H9 (cell line): ENCODE measurements at regions not wholly inside any gene's neighbourhood (a gene's known extent, or its start where the extent isn't known, plus 50 kb on each side); places are given as distances from the start of the nearest gene placed in this dataset.

Experiments
- DNase-seq: peaks from one replicate; pipeline ENCODE4 v3.0.0-alpha.2; 2017
- H2AFZ ChIP-seq: one replicate; pipeline ENCODE4 v1.6.1; 2013; ENCODE audit warnings: mild to moderate bottlenecking, low read length, control low read depth, moderate library complexity
- H2AK5ac ChIP-seq: 2 replicates; pipeline ENCODE4 v1.6.1; 2013; ENCODE audit warnings: low read length, control low read depth, mixed read lengths; ENCODE audit not compliant: insufficient read length
- H2BK120ac ChIP-seq: one replicate; pipeline ENCODE4 v1.6.1; 2013; ENCODE audit warnings: low read depth, mild to moderate bottlenecking, low read length, control low read depth, inconsistent platforms; ENCODE audit not compliant: poor library complexity, severe bottlenecking
- H2BK12ac ChIP-seq: 2 replicates; pipeline ENCODE4 v1.6.1; 2013; ENCODE audit warnings: low read length, control low read depth, mixed read lengths, low read depth; ENCODE audit not compliant: insufficient read length
- H2BK15ac ChIP-seq: 2 replicates; pipeline ENCODE4 v1.6.1; 2013; ENCODE audit warnings: low read depth, low read length, control low read depth
- H2BK20ac ChIP-seq: one replicate; pipeline ENCODE4 v1.6.1; 2013; ENCODE audit warnings: low read depth, mild to moderate bottlenecking, low read length, control low read depth, inconsistent platforms; ENCODE audit not compliant: poor library complexity, severe bottlenecking
- H2BK5ac ChIP-seq: 2 replicates; pipeline ENCODE4 v1.6.1; 2013; ENCODE audit warnings: low read length, control low read depth, mixed read lengths; ENCODE audit not compliant: insufficient read length
- H3K14ac ChIP-seq: 2 replicates; pipeline ENCODE4 v1.6.1; 2013; ENCODE audit warnings: low read length, control low read depth; ENCODE audit not compliant: insufficient read depth
- H3K18ac ChIP-seq: 2 replicates; pipeline ENCODE4 v1.6.1; 2013; ENCODE audit warnings: low read depth, mild to moderate bottlenecking, mixed read lengths, low read length, control low read depth; ENCODE audit not compliant: insufficient read length
- H3K23ac ChIP-seq: 2 replicates; pipeline ENCODE4 v1.6.1; 2013; ENCODE audit warnings: low read length, control low read depth, mixed read lengths, low read depth; ENCODE audit not compliant: insufficient read length
- H3K23me2 ChIP-seq: 2 replicates; pipeline ENCODE4 v1.6.1; 2013; ENCODE audit warnings: low read depth, mild to moderate bottlenecking, mixed read lengths, low read length, control low read depth; ENCODE audit not compliant: insufficient read length, poor library complexity, severe bottlenecking
- H3K27ac ChIP-seq: 2 replicates; pipeline ENCODE4 v1.5.1; 2013; ENCODE audit warnings: low read length, control low read depth, mixed read lengths, low read depth; ENCODE audit not compliant: insufficient read length
- H3K27me3 ChIP-seq: 2 replicates; pipeline ENCODE4 v1.6.1; 2013; ENCODE audit warnings: low read length, control low read depth, inconsistent platforms; ENCODE audit not compliant: insufficient read depth
- H3K4ac ChIP-seq: 2 replicates; pipeline ENCODE4 v1.6.1; 2013; ENCODE audit warnings: low read depth, mild to moderate bottlenecking, control low read depth, inconsistent platforms, low read length, moderate library complexity
- H3K4me1 ChIP-seq: 2 replicates; pipeline ENCODE4 v1.6.1; 2013; ENCODE audit warnings: low read length, control low read depth, inconsistent platforms; ENCODE audit not compliant: insufficient read depth
- H3K4me2 ChIP-seq: 2 replicates; pipeline ENCODE4 v1.6.1; 2013; ENCODE audit warnings: low read length, control low read depth, mixed read lengths; ENCODE audit not compliant: insufficient read length, insufficient read depth
- H3K56ac ChIP-seq: 2 replicates; pipeline ENCODE4 v1.6.1; 2013; ENCODE audit warnings: low read depth, mild to moderate bottlenecking, mixed read lengths, low read length, control low read depth; ENCODE audit not compliant: insufficient read length
- H3K79me1 ChIP-seq: 2 replicates; pipeline ENCODE4 v1.6.1; 2013; ENCODE audit warnings: low read depth, mild to moderate bottlenecking, moderate library complexity, low read length, control low read depth, inconsistent platforms; ENCODE audit not compliant: insufficient read depth, poor library complexity, severe bottlenecking
- H3K79me2 ChIP-seq: 2 replicates; pipeline ENCODE4 v1.6.1; 2013; ENCODE audit warnings: low read length, control low read depth, inconsistent platforms; ENCODE audit not compliant: insufficient read depth
- H3K9ac ChIP-seq: 2 replicates; pipeline ENCODE4 v1.6.1; 2013; ENCODE audit warnings: low read length, control low read depth, mixed read lengths; ENCODE audit not compliant: insufficient read length; ENCODE audit errors: extremely low read depth
- H3K9me3 ChIP-seq: one replicate; pipeline ENCODE4 v1.6.1; 2013; ENCODE audit warnings: low read depth, low read length, inconsistent platforms; ENCODE audit not compliant: control insufficient read depth
- H3T11ph ChIP-seq: one replicate; pipeline ENCODE4 v1.6.1; 2013; ENCODE audit warnings: mild to moderate bottlenecking, low read length, control low read depth, inconsistent platforms
- H4K20me1 ChIP-seq: one replicate; pipeline ENCODE4 v1.6.1; 2013; ENCODE audit not compliant: control insufficient read depth, insufficient read length, insufficient read depth
- H4K5ac ChIP-seq: 2 replicates; pipeline ENCODE4 v1.6.1; 2013; ENCODE audit warnings: low read depth, mild to moderate bottlenecking, mixed read lengths, low read length, control low read depth; ENCODE audit not compliant: insufficient read length
- H4K8ac ChIP-seq: replicated peaks from 2 replicates; pipeline ENCODE4 v1.6.1; 2013; ENCODE audit warnings: low read length, control low read depth, mixed read lengths, low read depth; ENCODE audit not compliant: insufficient read length
- H4K91ac ChIP-seq: 2 replicates; pipeline ENCODE4 v1.6.1; 2013; ENCODE audit warnings: low read depth, mild to moderate bottlenecking, moderate library complexity, mixed read lengths, low read length, control low read depth; ENCODE audit not compliant: insufficient read length
- H3K27ac Mint-ChIP-seq, 3 experiments: 2 replicates in 2 of 3; 3 replicates in 1 of 3; pipeline ENCODE4 v1.8.0; 2020 to 2021; ENCODE audit warnings: mixed read lengths in 3 of 3, mild to moderate bottlenecking in 1 of 3, moderate library complexity in 1 of 3
- H3K27me3 Mint-ChIP-seq: 2 replicates; pipeline ENCODE4 v1.8.0; 2021; ENCODE audit warnings: low read depth, mild to moderate bottlenecking, moderate library complexity, mixed read lengths
- H3K36me3 Mint-ChIP-seq, 3 experiments: 2 replicates in 2 of 3; 3 replicates in 1 of 3; pipeline ENCODE4 v1.8.0; 2020 to 2021; ENCODE audit warnings: low read depth in 3 of 3, mixed read lengths in 3 of 3; ENCODE audit not compliant: insufficient read depth in 1 of 3
- H3K4me1 Mint-ChIP-seq, 2 experiments: 2 replicates each; pipeline ENCODE4 v1.8.0; 2020; ENCODE audit warnings: mixed read lengths in 2 of 2
- H3K4me3 Mint-ChIP-seq, 2 experiments: 2 replicates in 1 of 2; 3 replicates in 1 of 2; pipeline ENCODE4 v1.8.0; 2020 to 2021; ENCODE audit warnings: mild to moderate bottlenecking in 2 of 2, mixed read lengths in 2 of 2, moderate library complexity in 1 of 2
- H3K9me3 Mint-ChIP-seq, 2 experiments: 2 replicates in 1 of 2; 3 replicates in 1 of 2; pipeline ENCODE4 v1.8.0; 2020; ENCODE audit warnings: mild to moderate bottlenecking in 2 of 2, mixed read lengths in 2 of 2, moderate library complexity in 1 of 2
- CTCF ChIP-seq: fragments of 200-600 bp; sonication (generic); conservative IDR thresholded peaks from 3 replicates; pipeline ENCODE4 v1.8.0; 2021; ENCODE audit warnings: antibody characterized with exemption, mild to moderate bottlenecking
- WGBS: extraction: QIAGEN DNeasy Blood & Tissue Kit; methylation state at CpG from one replicate; pipeline ENCODE4 v1.1.7; 2013; ENCODE audit warnings: missing lambda C conversion rate, low lambda C conversion rate, mixed read lengths; ENCODE audit not compliant: insufficient read length; ENCODE audit errors: extremely low coverage; 5-methylcytosine and 5-hydroxymethylcytosine counted together

DNA sequence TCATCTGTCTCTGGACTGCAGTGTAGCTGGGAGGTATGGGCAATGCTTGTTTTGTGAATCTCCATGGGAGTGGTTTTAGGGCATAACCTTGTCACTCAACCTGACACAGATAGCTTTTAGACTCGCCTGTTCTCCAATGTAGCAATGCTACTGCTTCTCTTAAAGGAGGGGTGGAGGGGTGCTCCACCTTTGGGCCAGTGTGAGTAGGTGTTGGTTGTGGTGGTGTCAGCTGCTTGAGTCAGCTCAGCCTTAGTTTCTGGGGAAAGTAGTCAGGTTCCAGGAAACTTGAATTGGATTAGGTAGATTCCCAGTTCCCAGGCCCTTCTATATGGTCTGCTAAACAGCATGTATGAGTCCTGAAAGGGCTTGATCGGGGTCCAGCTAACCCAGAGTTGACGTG is 91.1 kb upstream of the PLPPR1 start:
- no CpG with 5 or more reads among the region's 3 CpGs for WGBS
- no peak overlapping the region for H4K5ac ChIP-seq
- H2BK15ac ChIP-seq: no peak overlapping the region
- H3K14ac ChIP-seq: no peak overlapping the region
- H3K27me3 ChIP-seq: no peaks in the 10 kb centered on the region
- Mint-ChIP-seq H3K27me3 (no peaks in the 10 kb centered on the region), H3K4me1 (no peaks in the 10 kb centered on the region), H3K4me3 (no peak overlapping the region), H3K9me3 (no peaks in the 10 kb centered on the region; a peak in 2 of 5 replicates), H3K27ac (no peak overlapping the region), H3K36me3 (0 out of 7 replicates have a peak, but pooled peaks cover 0 to 3% (median 0%) of the 10 kb centered on the region in 3 experiments)
- H3K23ac ChIP-seq: no peak overlapping the region
- no peak for TF ChIP-seq CTCF
- no peak overlapping the region for H3K4ac ChIP-seq
- no peak overlapping the region for H2BK5ac ChIP-seq
- H2BK12ac ChIP-seq: no peak overlapping the region
- H3K23me2 ChIP-seq: no peaks in the 10 kb centered on the region
- no peak overlapping the region for H4K8ac ChIP-seq
- H2BK120ac ChIP-seq: no peak overlapping the region
- H3K79me1 ChIP-seq: no peaks in the 10 kb centered on the region
- H3K18ac ChIP-seq: no peak overlapping the region
- H4K91ac ChIP-seq: no peak overlapping the region
- no peak overlapping the region for H3K56ac ChIP-seq
- no peaks in the 10 kb centered on the region for H4K20me1 ChIP-seq
- H3T11ph ChIP-seq: no peak overlapping the region
- no peak overlapping the region for H2AFZ ChIP-seq
- H3K79me2 ChIP-seq: no peaks in the 10 kb centered on the region
- H3K27ac ChIP-seq: no peak overlapping the region
- no peak overlapping the region for H3K4me2 ChIP-seq
- DNase-seq: no peak
- H3K9me3 ChIP-seq: no peaks in the 10 kb centered on the region
- H3K9ac ChIP-seq: no peak overlapping the region
- no peak overlapping the region for H2AK5ac ChIP-seq
- no peak overlapping the region for H2BK20ac ChIP-seq
- no peaks in the 10 kb centered on the region for H3K4me1 ChIP-seq
